A549 (cell line): ENCODE measurements at regions not wholly inside any gene's neighbourhood (a gene's known extent, or its start where the extent isn't known, plus 50 kb on each side); places are given as distances from the start of the nearest gene placed in this dataset.

Experiments used
- ATAC-seq, 2 experiments: fragments of 200-7000 bp in 1 of 2; fragments of >200 bp in 1 of 2; cut with Nextera tagmentation in 1 of 2; cut with Tn5 transposase in 1 of 2; 3 replicates each; pipeline versions ENCODE4 v1.8.0 to v1.9.1; 2018 to 2020; ENCODE audit warnings: mild to moderate bottlenecking in 1 of 2, moderate library complexity in 1 of 2
- CTCF ChIA-PET: fragments of 300-600 bp; sonication (Branson Sonifier 250); formaldehyde crosslinking; extraction: SDS; loops from one replicate; lab custom pipeline; 2021; ENCODE audit warnings: antibody characterized with exemption, inconsistent platforms; lab: Yijun Ruan, JAX
- POLR2A ChIA-PET: fragments of 350-600 bp; formaldehyde crosslinking; extraction: SDS; loops from one replicate; lab custom pipeline; 2021; ENCODE audit warnings: antibody characterized with exemption, inconsistent platforms; lab: Yijun Ruan, JAX
- DNase-seq, 2 experiments: peaks; one replicate each; pipeline versions ENCODE4 v3.0.0 to v3.0.0-alpha.2; 2011 to 2016; ENCODE audit warnings: low read depth in 1 of 2, low spot score in 1 of 2
- FAIRE-seq: peaks from 2 replicates; lab custom pipeline; 2011; peaks lifted over from hg19 to GRCh38; lab: Jason Lieb, UNC
- H3K27ac ChIP-seq, 2 experiments: fragments of >200 bp; sonication (Bioruptor Twin); formaldehyde crosslinking; 3 replicates each; pipeline ENCODE4 v1.5.1; 2016 to 2017
- H3K4me1 ChIP-seq: fragments of >200 bp; sonication (Bioruptor Twin); formaldehyde crosslinking; 3 replicates; pipeline ENCODE4 v1.6.1; 2016
- H3K4me2 ChIP-seq: fragments of >200 bp; sonication (Bioruptor Twin); formaldehyde crosslinking; 3 replicates; pipeline ENCODE4 v1.6.1; 2016
- H3K4me3 ChIP-seq: fragments of >200 bp; sonication (Bioruptor Twin); formaldehyde crosslinking; 3 replicates; pipeline ENCODE4 v1.5.1; 2016
- H3K9me3 ChIP-seq: fragments of >200 bp; sonication (Bioruptor Twin); formaldehyde crosslinking; 3 replicates; pipeline ENCODE4 v1.6.1; 2016
- ATOH8 ChIP-seq: fragments of 250-450 bp; sonication (Bioruptor Pico); IDR thresholded peaks from 2 replicates; pipeline ENCODE4 v1.5.0; 2020; ENCODE audit warnings: low read depth, mild to moderate bottlenecking, moderate library complexity
- BCL3 ChIP-seq: fragments of >200 bp; sonication (Bioruptor Twin); formaldehyde crosslinking; IDR thresholded peaks from 3 replicates; pipeline ENCODE4 v1.6.1; 2016
- CBX8 ChIP-seq: fragments of 200-600 bp; sonication (generic); IDR thresholded peaks from 2 replicates; pipeline ENCODE4 v1.6.1; 2016
- CEBPB ChIP-seq, 2 experiments: fragments of >200 bp in 1 of 2; sonication (Bioruptor Twin) in 1 of 2; formaldehyde crosslinking in 1 of 2; IDR thresholded peaks; 2 replicates each; pipeline ENCODE4 v1.6.1; 2012 to 2016
- CHD4 ChIP-seq: fragments of 200-600 bp; sonication (generic); IDR thresholded peaks from 2 replicates; pipeline ENCODE4 v1.6.1; 2016; ENCODE audit warnings: antibody characterized with exemption, mild to moderate bottlenecking, borderline replicate concordance
- E2F6 ChIP-seq: IDR thresholded peaks from 2 replicates; pipeline ENCODE4 v1.6.1; 2012; ENCODE audit warnings: low read depth, borderline replicate concordance
- ELK1 ChIP-seq: fragments of 150-350 bp; IDR thresholded peaks from 2 replicates; pipeline ENCODE4 v1.6.1; 2014; ENCODE audit warnings: low read depth, mild to moderate bottlenecking, low read length
- EP300 ChIP-seq, 2 experiments: fragments of >200 bp; sonication (Bioruptor Twin); formaldehyde crosslinking; IDR thresholded peaks; 2 replicates in 1 of 2; 3 replicates in 1 of 2; pipeline ENCODE4 v1.6.1; 2016 to 2017
- ESRRA ChIP-seq: fragments of 150-350 bp; IDR thresholded peaks from 2 replicates; pipeline ENCODE4 v1.6.1; 2014; ENCODE audit warnings: mild to moderate bottlenecking, low read length, borderline replicate concordance
- FOSL2 ChIP-seq, 2 experiments: fragments of 450-650 bp in 1 of 2; fragments of >200 bp in 1 of 2; sonication (Bioruptor Twin) in 1 of 2; formaldehyde crosslinking; IDR thresholded peaks; 2 replicates each; pipeline versions ENCODE4 v1.5.0 to v1.6.1; 2016 to 2020; ENCODE audit warnings: mild to moderate bottlenecking in 1 of 2, moderate library complexity in 1 of 2
- HES2 ChIP-seq: fragments of >200 bp; sonication (Bioruptor Twin); formaldehyde crosslinking; IDR thresholded peaks from 2 replicates; pipeline ENCODE4 v1.6.1; 2016
- HEYL ChIP-seq: fragments of 250-450 bp; sonication (Bioruptor Pico); IDR thresholded peaks from 2 replicates; pipeline ENCODE4 v1.8.0; 2021; ENCODE audit warnings: mild to moderate bottlenecking, moderate library complexity
- HOXB5 ChIP-seq: fragments of 250-450 bp; sonication (Bioruptor Pico); IDR thresholded peaks from 2 replicates; pipeline ENCODE4 v1.5.0; 2020; ENCODE audit warnings: mild to moderate bottlenecking, moderate library complexity
- JUN ChIP-seq, 2 experiments: fragments of >200 bp; sonication (Bioruptor Twin); formaldehyde crosslinking; IDR thresholded peaks; 2 replicates in 1 of 2; 3 replicates in 1 of 2; pipeline ENCODE4 v1.6.1; 2016 to 2017
- JUNB ChIP-seq: fragments of >200 bp; sonication (Bioruptor Twin); formaldehyde crosslinking; IDR thresholded peaks from 2 replicates; pipeline ENCODE4 v1.6.1; 2016
- KDM1A ChIP-seq: fragments of 200-600 bp; sonication (generic); IDR thresholded peaks from 2 replicates; pipeline ENCODE4 v1.6.1; 2016; ENCODE audit warnings: low read depth, mild to moderate bottlenecking
- KDM5A ChIP-seq: fragments of 200-600 bp; sonication (generic); IDR thresholded peaks from 2 replicates; pipeline ENCODE4 v1.6.1; 2016; ENCODE audit warnings: antibody characterized with exemption, mild to moderate bottlenecking
- NFE2L2 ChIP-seq: fragments of 150-350 bp; conservative IDR thresholded peaks from 2 replicates; pipeline ENCODE4 v1.6.1; 2014; ENCODE audit warnings: low read length
- RARB ChIP-seq: fragments of 250-450 bp; sonication (Bioruptor Pico); IDR thresholded peaks from 2 replicates; pipeline ENCODE4 v1.8.0; 2021; ENCODE audit warnings: mild to moderate bottlenecking, moderate library complexity
- REST ChIP-seq: fragments of 200-600 bp; sonication (generic); IDR thresholded peaks from 2 replicates; pipeline ENCODE4 v1.6.1; 2016; ENCODE audit warnings: antibody characterized with exemption, mild to moderate bottlenecking, moderate library complexity
- RNF2 ChIP-seq: fragments of 200-600 bp; sonication (generic); IDR thresholded peaks from 2 replicates; pipeline ENCODE4 v1.6.1; 2016; ENCODE audit warnings: low read depth, mild to moderate bottlenecking, antibody characterized with exemption, moderate library complexity, borderline replicate concordance
- TFCP2L1 ChIP-seq: fragments of 250-450 bp; sonication (Bioruptor Pico); IDR thresholded peaks from 2 replicates; pipeline ENCODE4 v1.5.0; 2021; ENCODE audit warnings: mild to moderate bottlenecking
- ZFP36 ChIP-seq: fragments of 450-650 bp; IDR thresholded peaks from 2 replicates; pipeline ENCODE4 v1.6.1; 2014; ENCODE audit warnings: borderline replicate concordance; ENCODE audit not compliant: partially characterized antibody
- ZNF302 ChIP-seq: fragments of 250-450 bp; sonication (Bioruptor Pico); IDR thresholded peaks from 2 replicates; pipeline ENCODE4 v1.9.0; 2021; ENCODE audit warnings: inconsistent platforms, mild to moderate bottlenecking, moderate library complexity
- WGBS: methylation state at CpG from one replicate; pipeline ENCODE4 v1.1.6; 2017; ENCODE audit errors: missing lambda C conversion rate; 5-methylcytosine and 5-hydroxymethylcytosine counted together

- ChIA-PET POLR2A (no interaction called here), CTCF (no interaction called here)
- 15% methylated on average over 1 of the region's 1 CpG for WGBS
- no peak for FAIRE-seq
- no peak overlapping the region for H3K4me2 ChIP-seq
- H3K4me1 ChIP-seq: no peaks in the 10 kb centered on the region
- no peak overlapping the region for H3K27ac ChIP-seq
- no peak for DNase-seq
- no peak overlapping the region for H3K4me3 ChIP-seq
- ATAC-seq: no peak
- TF ChIP-seq NFE2L2: no peak
- no peak for TF ChIP-seq ESRRA
- TF ChIP-seq ZFP36: no peak
- TF ChIP-seq RARB (CRISPR knock-in tag): no peak
- no peak for TF ChIP-seq RNF2
- no peak for TF ChIP-seq KDM5A
- no peak for TF ChIP-seq HES2
- TF ChIP-seq, all 56 proteins: peak for 0
- H3K9me3 ChIP-seq: no peaks in the 10 kb centered on the region
Observed at GRCh38 chr12:91307957-91308670, 125.5 kb upstream of the DCN start.

GRCh38 chr12:91290354-91290753 lies 107.7 kb upstream of the DCN start:
- Histone ChIP-seq H3K4me3 (no peak overlapping the region), H3K9me3 (no peaks in the 10 kb centered on the region), H3K27ac (no peak overlapping the region)
- DNase-seq (no peak), ATAC-seq (no peak)
- TF ChIP-seq RARB (CRISPR knock-in tag): no peak
- no peak for TF ChIP-seq ZFP36
- TF ChIP-seq BCL3: no peak
- no peak for TF ChIP-seq ELK1
- TF ChIP-seq, all 56 proteins: peak for 0
- Histone ChIP-seq H3K4me2 (no peak overlapping the region), H3K4me1 (no peaks in the 10 kb centered on the region)
- CTCF ChIA-PET: no interaction called here
- no peak for FAIRE-seq
- POLR2A ChIA-PET: no interaction called here

- H3K4me1 ChIP-seq: no peaks in the 10 kb centered on the region
- CTCF ChIA-PET: no interaction called here
- H3K4me2 ChIP-seq: no peak overlapping the region
- H3K4me3 ChIP-seq: no peak overlapping the region
- no peak overlapping the region for H3K27ac ChIP-seq
- H3K9me3 ChIP-seq: no peaks in the 10 kb centered on the region
- no peak for DNase-seq
- no peak for FAIRE-seq
- ATAC-seq: no peak
- no peak for TF ChIP-seq JUN (IDR thresholded peaks at IDR 0.05)
- TF ChIP-seq ZNF302 (CRISPR knock-in tag): no peak
- TF ChIP-seq HOXB5 (CRISPR knock-in tag): no peak
- no peak for TF ChIP-seq CHD4
- TF ChIP-seq ELK1: no peak
- no peak for TF ChIP-seq FOSL2 (IDR thresholded peaks at IDR 0.05)
- no peak for TF ChIP-seq FOSL2 (CRISPR knock-in tag; IDR thresholded peaks at IDR 0.05)
- no peak for TF ChIP-seq CEBPB (IDR thresholded peaks at IDR 0.05)
- no peak for TF ChIP-seq CBX8
- no peak for TF ChIP-seq KDM1A
- no peak for TF ChIP-seq TFCP2L1
- TF ChIP-seq ESRRA: no peak
- TF ChIP-seq NFE2L2: no peak
- no peak for TF ChIP-seq HEYL
- TF ChIP-seq REST: no peak
- TF ChIP-seq JUNB: no peak
- TF ChIP-seq EP300 (IDR thresholded peaks at IDR 0.05): no peak
- TF ChIP-seq E2F6: no peak
- TF ChIP-seq ATOH8 (CRISPR knock-in tag): no peak
- POLR2A ChIA-PET: no interaction called here
- WGBS: 33% methylated on average over 3 of the region's 3 CpGs
Observed at GRCh38 chr12:91289906-91290305, 107.3 kb upstream of the DCN start.
